ENCODE measurements at regions not wholly inside any gene's neighbourhood (a gene's known extent, or its start where the extent isn't known, plus 50 kb on each side); places are given as distances from the start of the nearest gene placed in this dataset.

- TF ChIP-seq EZH2 (IDR thresholded peaks at IDR 0.05; ENCODE audit: borderline replicate concordance, low read depth, low read length, severe bottlenecking) (no peak), CTCF (IDR thresholded peaks at IDR 0.05; ENCODE audit: extremely low read depth in 1 of 2, insufficient read depth in 1 of 2, low read depth in 1 of 2, low read length in 2 of 2) (no peak), POLR2A (IDR thresholded peaks at IDR 0.05; ENCODE audit: low read depth, low read length) (no peak), POLR2AphosphoS5 (IDR thresholded peaks at IDR 0.05; ENCODE audit: insufficient read depth, low read depth, low read length) (no peak)
Observed at GRCh38 chr16:51708861-51709260, 557.8 kb upstream of the SALL1 start.

All from endothelial cell of umbilical vein (primary cell).